Neural crest cell (in vitro differentiated cells): ENCODE measurements at regions not wholly inside any gene's neighbourhood (a gene's known extent, or its start where the extent isn't known, plus 50 kb on each side); places are given as distances from the start of the nearest gene placed in this dataset.

ENCODE experiments used
- DNase-seq: peaks from one replicate; pipeline ENCODE4 v3.0.0; 2021; ENCODE audit warnings: low read depth, mixed read lengths, low spot score
- H3K27ac Mint-ChIP-seq: one replicate; pipeline ENCODE4 v1.8.0; 2021; ENCODE audit warnings: mild to moderate bottlenecking, mixed read lengths; ENCODE audit not compliant: unreplicated experiment
- H3K27me3 Mint-ChIP-seq: 2 replicates; pipeline ENCODE4 v1.8.0; 2021; ENCODE audit warnings: low read depth, mild to moderate bottlenecking, mixed read lengths
- H3K36me3 Mint-ChIP-seq: 2 replicates; pipeline ENCODE4 v1.8.0; 2021; ENCODE audit warnings: low read depth, mild to moderate bottlenecking, mixed read lengths
- H3K4me1 Mint-ChIP-seq: 2 replicates; pipeline ENCODE4 v1.8.0; 2021; ENCODE audit warnings: mixed read lengths
- H3K4me3 Mint-ChIP-seq: one replicate; pipeline ENCODE4 v1.8.0; 2021; ENCODE audit warnings: mild to moderate bottlenecking, mixed read lengths
- H3K9me3 Mint-ChIP-seq: 2 replicates; pipeline ENCODE4 v1.8.0; 2021; ENCODE audit warnings: mixed read lengths
- TF ChIP-seq, protein P1 (sequence below): fragments of 200-600 bp; sonication (generic); conservative IDR thresholded peaks from 2 replicates; pipeline ENCODE4 v1.5.0; 2021; ENCODE audit warnings: antibody characterized with exemption, mild to moderate bottlenecking

DNA sequence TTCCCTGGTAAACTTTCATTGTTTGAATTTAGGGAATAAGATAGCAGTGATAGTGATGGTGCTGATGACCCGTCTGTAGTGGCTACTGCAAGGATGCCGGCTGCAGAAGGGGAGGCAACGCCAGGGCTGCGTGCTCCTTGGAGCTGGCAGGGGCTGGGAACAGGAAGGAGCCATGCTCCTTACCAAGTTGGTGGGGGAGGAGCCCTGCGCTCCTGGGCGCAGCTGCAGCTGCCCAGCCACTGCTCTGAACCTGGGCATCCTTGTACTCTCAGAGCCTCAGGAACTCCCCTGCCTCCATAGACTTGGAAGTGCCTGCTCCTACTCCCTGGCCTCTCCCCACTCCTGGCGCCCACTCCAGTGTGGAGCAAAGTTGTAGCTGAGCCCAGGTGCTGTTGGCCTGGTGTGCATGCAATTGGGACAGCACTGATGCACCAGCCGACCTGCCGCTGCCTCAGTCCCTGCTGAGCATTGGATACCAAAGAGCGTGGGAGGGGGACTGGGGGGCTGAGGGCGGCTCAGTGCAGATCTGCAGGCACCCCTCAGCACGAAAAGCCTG lies 585.1 kb upstream of the FAM174A start:
- DNase-seq, result no peak
- Mint-ChIP-seq H3K4me3 (no peak overlapping the region), H3K27ac (no peak overlapping the region), H3K9me3 (no peaks in the 10 kb centered on the region), H3K4me1 (no peaks in the 10 kb centered on the region), H3K27me3 (no peaks in the 10 kb centered on the region), H3K36me3 (no peaks in the 10 kb centered on the region)
- TF ChIP-seq, protein P1, sequence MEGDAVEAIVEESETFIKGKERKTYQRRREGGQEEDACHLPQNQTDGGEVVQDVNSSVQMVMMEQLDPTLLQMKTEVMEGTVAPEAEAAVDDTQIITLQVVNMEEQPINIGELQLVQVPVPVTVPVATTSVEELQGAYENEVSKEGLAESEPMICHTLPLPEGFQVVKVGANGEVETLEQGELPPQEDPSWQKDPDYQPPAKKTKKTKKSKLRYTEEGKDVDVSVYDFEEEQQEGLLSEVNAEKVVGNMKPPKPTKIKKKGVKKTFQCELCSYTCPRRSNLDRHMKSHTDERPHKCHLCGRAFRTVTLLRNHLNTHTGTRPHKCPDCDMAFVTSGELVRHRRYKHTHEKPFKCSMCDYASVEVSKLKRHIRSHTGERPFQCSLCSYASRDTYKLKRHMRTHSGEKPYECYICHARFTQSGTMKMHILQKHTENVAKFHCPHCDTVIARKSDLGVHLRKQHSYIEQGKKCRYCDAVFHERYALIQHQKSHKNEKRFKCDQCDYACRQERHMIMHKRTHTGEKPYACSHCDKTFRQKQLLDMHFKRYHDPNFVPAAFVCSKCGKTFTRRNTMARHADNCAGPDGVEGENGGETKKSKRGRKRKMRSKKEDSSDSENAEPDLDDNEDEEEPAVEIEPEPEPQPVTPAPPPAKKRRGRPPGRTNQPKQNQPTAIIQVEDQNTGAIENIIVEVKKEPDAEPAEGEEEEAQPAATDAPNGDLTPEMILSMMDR, result no peak

DNA sequence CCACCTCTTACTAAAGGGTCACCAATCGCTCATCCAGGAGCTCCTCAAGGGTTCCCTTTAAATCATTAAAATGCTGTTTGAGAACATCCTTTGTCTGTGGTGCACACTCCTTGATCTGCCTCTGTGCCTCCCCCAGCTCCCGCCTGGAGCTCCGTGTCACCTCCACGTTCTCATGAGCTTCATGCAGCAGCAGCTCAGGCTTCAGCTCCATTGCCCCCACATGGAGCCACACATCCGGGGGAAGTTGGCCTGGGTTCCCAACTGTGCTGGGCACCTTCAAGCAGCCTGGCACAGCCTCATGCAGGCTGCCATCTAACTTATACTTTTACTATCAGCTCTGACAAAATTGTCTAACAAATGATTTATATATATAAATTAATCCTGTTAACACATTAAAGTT lies 585.8 kb upstream of the FAM174A start:
- H3K36me3 Mint-ChIP-seq, result no peaks in the 10 kb centered on the region
- H3K27ac Mint-ChIP-seq, result no peak overlapping the region
- H3K4me1 Mint-ChIP-seq, result no peaks in the 10 kb centered on the region
- TF ChIP-seq, protein P1, result no peak
- no peaks in the 10 kb centered on the region for H3K9me3 Mint-ChIP-seq
- DNase-seq, result no peak
- H3K27me3 Mint-ChIP-seq, result no peaks in the 10 kb centered on the region
- no peak overlapping the region for H3K4me3 Mint-ChIP-seq

DNA sequence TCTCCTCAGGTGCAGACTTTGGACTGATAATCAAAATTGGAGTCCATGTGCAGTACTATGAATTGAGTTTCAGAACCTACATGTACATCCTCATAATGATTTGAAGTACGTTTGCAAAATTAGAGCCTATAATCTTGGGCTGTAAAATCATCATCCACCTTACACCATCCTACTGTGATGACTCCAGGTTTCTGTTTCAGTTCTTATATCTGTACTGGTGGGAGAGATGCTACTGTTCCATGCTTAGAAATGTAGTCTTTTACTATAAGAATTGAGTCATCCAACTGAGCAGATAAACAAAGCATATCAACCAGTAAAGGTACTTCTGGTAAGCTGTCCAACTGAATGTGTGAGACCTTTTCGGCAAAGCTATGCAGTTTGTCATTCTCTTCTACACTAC lies 586.3 kb upstream of the FAM174A start:
- no peaks in the 10 kb centered on the region for H3K9me3 Mint-ChIP-seq
- H3K4me3 Mint-ChIP-seq, result no peak overlapping the region
- H3K27ac Mint-ChIP-seq, result no peak overlapping the region
- H3K4me1 Mint-ChIP-seq, result no peaks in the 10 kb centered on the region
- no peaks in the 10 kb centered on the region for H3K27me3 Mint-ChIP-seq
- no peaks in the 10 kb centered on the region for H3K36me3 Mint-ChIP-seq
- no peak for DNase-seq
- TF ChIP-seq, protein P1, result no peak

DNA sequence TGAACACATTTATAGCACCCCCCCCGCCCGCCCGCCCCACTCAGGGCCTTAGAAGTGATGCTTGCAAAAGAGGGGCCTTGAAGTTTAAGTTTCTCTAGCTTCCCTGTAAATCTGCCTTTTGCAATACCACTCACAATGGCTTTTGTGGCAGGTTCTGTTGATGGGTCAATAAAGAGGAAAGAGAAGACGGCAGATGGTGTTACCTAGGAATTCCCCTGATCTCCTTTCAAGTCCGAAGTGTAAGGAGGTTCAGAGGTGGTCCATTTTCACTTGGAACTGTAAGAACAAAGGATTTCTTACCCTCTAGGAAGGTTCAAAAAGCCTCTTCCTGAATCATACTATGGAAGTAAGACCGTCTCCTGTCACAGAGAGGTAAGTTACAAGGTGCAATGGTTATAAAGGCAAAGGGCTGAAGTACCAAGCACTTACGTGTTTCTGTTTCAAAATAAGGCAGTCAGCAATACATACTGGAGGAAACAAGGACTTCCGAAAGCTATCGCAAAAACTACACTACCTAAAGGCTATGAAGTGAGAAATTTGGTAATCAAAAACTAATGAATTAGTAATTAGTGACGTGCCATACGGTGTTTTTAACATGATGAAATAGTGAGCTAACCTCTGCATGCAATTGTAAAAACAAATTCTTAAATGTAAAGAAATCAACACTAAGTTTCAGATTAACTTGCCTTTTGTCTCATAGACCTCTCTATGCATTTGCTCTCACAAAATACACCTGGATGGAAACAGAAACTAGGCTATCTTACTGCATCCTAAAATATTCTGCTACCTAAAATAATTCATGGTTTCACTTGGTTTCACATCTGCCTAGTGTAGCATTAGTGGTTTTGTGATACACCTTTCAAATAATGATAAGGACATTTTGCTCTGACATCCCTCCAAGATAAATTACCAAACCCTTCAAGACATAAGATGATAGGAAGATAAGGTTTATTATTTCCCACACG lies 589.4 kb upstream of the FAM174A start:
- Mint-ChIP-seq H3K27ac (no peak overlapping the region), H3K27me3 (no peaks in the 10 kb centered on the region), H3K4me1 (no peaks in the 10 kb centered on the region), H3K36me3 (no peaks in the 10 kb centered on the region), H3K9me3 (no peaks in the 10 kb centered on the region), H3K4me3 (no peak overlapping the region)
- TF ChIP-seq, protein P1, result no peak
- no peak for DNase-seq

DNA sequence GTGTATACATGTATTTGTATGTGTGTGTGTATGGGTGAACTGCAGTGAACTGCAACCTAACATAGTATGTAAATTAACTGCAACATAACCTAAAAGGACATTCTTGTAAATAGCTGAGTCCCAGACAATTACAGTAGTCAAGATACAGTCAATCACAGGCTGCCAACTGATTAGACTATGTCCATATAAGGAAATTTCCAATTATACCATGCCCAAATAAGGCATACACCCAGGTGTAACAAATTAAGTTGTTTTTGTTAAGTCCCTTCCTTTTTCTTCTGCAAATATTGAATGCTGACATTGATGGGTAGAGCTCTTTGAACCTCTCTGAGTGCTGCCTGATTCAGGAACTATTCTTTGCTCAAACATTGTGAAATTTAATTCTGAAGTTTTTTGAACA lies 594.6 kb upstream of the FAM174A start:
- DNase-seq, result no peak
- TF ChIP-seq, protein P1, result no peak
- Mint-ChIP-seq H3K27ac (no peak overlapping the region), H3K4me1 (no peaks in the 10 kb centered on the region), H3K9me3 (no peaks in the 10 kb centered on the region), H3K4me3 (no peak overlapping the region), H3K36me3 (no peaks in the 10 kb centered on the region), H3K27me3 (no peaks in the 10 kb centered on the region)
